K562 (cell line): ENCODE measurements at regions not wholly inside any gene's neighbourhood (a gene's known extent, or its start where the extent isn't known, plus 50 kb on each side); places are given as distances from the start of the nearest gene placed in this dataset.

Experiments used
- ATAC-seq: fragments of 200-7000 bp; cut with Tn5 transposase; 3 replicates; pipeline ENCODE4 v1.9.1; 2020; ENCODE audit warnings: moderate library complexity
- BruUV-seq: library from RNA; stranded (reverse); fragments of 400-500 nt; replicated peaks from 2 replicates; lab custom pipeline; 2021; lab: Mats Ljungman, UMichigan
- CTCF ChIA-PET: fragments of 300-600 bp; formaldehyde crosslinking; extraction: SDS; loops from one replicate; lab custom pipeline; 2021; ENCODE audit warnings: low intra/inter-chr PET ratio; lab: Yijun Ruan, JAX
- POLR2A ChIA-PET: fragments of 300-600, 350-650 bp; sonication (Branson Sonifier 250); formaldehyde crosslinking; extraction: SDS; loops from one replicate; lab custom pipeline; 2021; ENCODE audit warnings: antibody characterized with exemption, inconsistent platforms; lab: Yijun Ruan, JAX
- DNase-seq, 4 experiments: peaks; one replicate each; pipeline versions ENCODE4 v3.0.0 to v3.0.0-alpha.2; 2011 to 2018; ENCODE audit warnings: low spot score in 3 of 4, mixed read lengths in 3 of 4; ENCODE audit errors: extremely low read depth in 1 of 4
- FAIRE-seq: peaks from 2 replicates; lab custom pipeline; 2011; peaks lifted over from hg19 to GRCh38; lab: Jason Lieb, UNC
- H2AFZ ChIP-seq: 2 replicates; pipeline ENCODE4 v1.6.0; 2011; ENCODE audit warnings: low read depth, low read length, control low read depth, inconsistent platforms
- H3K27ac ChIP-seq: fragments of 200-600 bp; 3 replicates; pipeline ENCODE4 v1.8.0; 2011; ENCODE audit warnings: low read depth, mild to moderate bottlenecking, control low read depth, inconsistent platforms, low read length, moderate library complexity, mixed read lengths; ENCODE audit errors: extremely low read depth
- H3K27me3 ChIP-seq, 2 experiments: fragments of 300-600 bp in 1 of 2; 2 replicates in 1 of 2; 3 replicates in 1 of 2; pipeline versions ENCODE4 v1.6.0 to v1.8.0; 2011; ENCODE audit warnings: inconsistent platforms in 2 of 2, low read length in 2 of 2, mild to moderate bottlenecking in 1 of 2, mixed read lengths in 1 of 2, moderate library complexity in 1 of 2; ENCODE audit not compliant: control insufficient read depth in 2 of 2, insufficient read depth in 2 of 2
- H3K36me3 ChIP-seq: fragments of 300-600 bp; 3 replicates; pipeline ENCODE4 v1.8.0; 2011; ENCODE audit warnings: mild to moderate bottlenecking, low read length, inconsistent platforms; ENCODE audit not compliant: control insufficient read depth, insufficient read depth
- H3K4me1 ChIP-seq, 2 experiments: fragments of 200-600 bp in 1 of 2; replicated peaks in 1 of 2; 2 replicates in 1 of 2; 3 replicates in 1 of 2; pipeline versions ENCODE4 v1.5.1 to v1.8.0; 2011; ENCODE audit warnings: inconsistent platforms in 2 of 2, low read length in 2 of 2, mild to moderate bottlenecking in 1 of 2, mixed read lengths in 1 of 2, moderate library complexity in 1 of 2; ENCODE audit not compliant: control insufficient read depth in 2 of 2, insufficient read depth in 2 of 2
- H3K4me2 ChIP-seq: 2 replicates; pipeline ENCODE4 v1.6.1; 2011; ENCODE audit warnings: low read length, control low read depth, inconsistent platforms, mixed read lengths; ENCODE audit not compliant: insufficient read depth
- H3K4me3 ChIP-seq: fragments of 200-600 bp; sonication (generic), shearing (Covaris generic); 2 replicates; pipeline ENCODE4 v1.5.1; 2016; ENCODE audit warnings: control low read depth, inconsistent platforms
- H3K79me2 ChIP-seq: fragments of 200-600 bp; 3 replicates; pipeline ENCODE4 v1.8.0; 2011; ENCODE audit warnings: low read length, inconsistent platforms; ENCODE audit not compliant: control insufficient read depth, insufficient read depth
- H3K9ac ChIP-seq, 2 experiments: 2 replicates each; pipeline versions ENCODE4 v1.6.0 to v1.6.1; 2011; ENCODE audit warnings: low read depth in 2 of 2, low read length in 2 of 2, control low read depth in 1 of 2, inconsistent platforms in 1 of 2, mild to moderate bottlenecking in 1 of 2, mixed read lengths in 1 of 2; ENCODE audit not compliant: insufficient read depth in 1 of 2
- H3K9me1 ChIP-seq: one replicate; pipeline ENCODE4 v1.6.0; 2011; ENCODE audit warnings: inconsistent platforms, mild to moderate bottlenecking, low read length, moderate library complexity; ENCODE audit not compliant: control insufficient read depth, insufficient read depth
- H3K9me3 ChIP-seq: replicated peaks from 2 replicates; pipeline ENCODE4 v1.5.1; 2011; ENCODE audit warnings: low read depth, low read length, inconsistent platforms; ENCODE audit not compliant: control insufficient read depth, insufficient read depth
- H4K20me1 ChIP-seq: replicated peaks from 2 replicates; pipeline ENCODE4 v1.6.1; 2011; ENCODE audit warnings: low read length, inconsistent platforms, mixed read lengths; ENCODE audit not compliant: control insufficient read depth, insufficient read depth
- CTCF ChIP-seq, 3 experiments: IDR thresholded peaks in 2 of 3; conservative IDR thresholded peaks in 1 of 3; 2 replicates each; pipeline ENCODE4 v1.5.1; 2011 to 2012; ENCODE audit warnings: low read length in 3 of 3, mild to moderate bottlenecking in 3 of 3, control low read depth in 2 of 3, improper control_type of control experiment in 1 of 3, inconsistent platforms in 1 of 3, low read depth in 1 of 3, mixed read lengths in 1 of 3, moderate library complexity in 1 of 3; ENCODE audit not compliant: insufficient read depth in 2 of 3
- DDX20 ChIP-seq: fragments of 450-650 bp; IDR thresholded peaks from 2 replicates; pipeline ENCODE4 v1.6.1; 2016; ENCODE audit warnings: missing genetic modification characterization, low read depth, mild to moderate bottlenecking, missing compliant biosample characterization, moderate library complexity
- ELK3 ChIP-seq: fragments of 450-650 bp; formaldehyde crosslinking; IDR thresholded peaks from 2 replicates; pipeline ENCODE4 v1.4.0; 2020; ENCODE audit warnings: mild to moderate bottlenecking
- LARP7 ChIP-seq: fragments of 450-650 bp; IDR thresholded peaks from 2 replicates; pipeline ENCODE4 v1.6.1; 2016
- WGBS: fragments of 100-300 bp; shearing (Covaris generic); methylation state at CpG from one replicate; pipeline ENCODE4 v1.1.6; 2016; ENCODE audit warnings: low coverage, mixed read lengths; ENCODE audit not compliant: insufficient coverage; ENCODE audit errors: missing lambda C conversion rate; 5-methylcytosine and 5-hydroxymethylcytosine counted together
- in situ Hi-C: fragments of 300-500 bp; cut with MboI; formaldehyde crosslinking; loops from 4 replicates; pipeline ENCODE4 v1.15.0; 2018; ENCODE audit warnings: inconsistent platforms, mixed read lengths
- intact Hi-C: fragments of 100-400 bp; cut with micrococcal nuclease; formaldehyde crosslinking; loops from 2 replicates; pipeline ENCODE4 v1.14.2; 2022

GRCh38 chr2:238523158-238524110 is 96.7 kb downstream of the ASB1 start:
- Histone ChIP-seq H3K4me3 (no peak overlapping the region), H3K9me3 (no peaks in the 10 kb centered on the region), H3K27me3 (peaks cover 6 to 31% of the 10 kb centered on the region in 2 experiments; a peak in 4 of 5 replicates), H3K4me1 (no peaks in the 10 kb centered on the region), H3K9ac (no peak overlapping the region), H4K20me1 (no peaks in the 10 kb centered on the region), H2AFZ (no peak overlapping the region), H3K79me2 (no peaks in the 10 kb centered on the region), H3K4me2 (no peak overlapping the region), H3K9me1 (no peaks in the 10 kb centered on the region), H3K27ac (no peak overlapping the region), H3K36me3 (no peaks in the 10 kb centered on the region)
- FAIRE-seq = no peak
- ATAC-seq = peak; percentile 65; the same call in 2 of the 3 replicates
- in situ Hi-C loops (no loop called here), intact Hi-C loops (no loop called here)
- ChIA-PET CTCF (no interaction called here), POLR2A (no interaction called here)
- TF ChIP-seq LARP7 (no peak), DDX20 (no peak), ELK3 (CRISPR knock-in tag) (no peak), CTCF (IDR thresholded peaks at IDR 0.05 in 2 of 3, conservative IDR thresholded peaks at IDR 0.05 in 1 of 3; ENCODE audit: insufficient read depth in 2 of 3, low read depth in 1 of 3, low read length in 3 of 3) (peak in 1 of 3 experiments; percentile 21; a peak in 1 of 6 replicates)
- DNase-seq = no peak
- BruUV-seq = no TSS peak
- 4% methylated on average over 31 of the region's 40 CpGs for WGBS
